HG03460 (cell line): ENCODE measurements at regions not wholly inside any gene's neighbourhood (a gene's known extent, or its start where the extent isn't known, plus 50 kb on each side); places are given as distances from the start of the nearest gene placed in this dataset.
"Not testable (repeated sequence)": the region's sequence is repeated elsewhere in the genome, so short reads cannot be mapped to it uniquely, and the experiment has no call there.

ENCODE experiments used
- ATAC-seq: cut with Tn5 transposase; IDR thresholded peaks from one replicate; pipeline ENCODE4 v1.9.1; 2021; ENCODE audit not compliant: unreplicated experiment

- not testable (repeated sequence) for ATAC-seq
Measured at GRCh38 chr7:142507066-142507465, 242.2 kb upstream of the PRSS1 start.

GRCh38 chr7:142506601-142507000, 242.7 kb upstream of the PRSS1 start:
- no peak for ATAC-seq

- not testable (repeated sequence) for ATAC-seq
Measured at GRCh38 chr7:142503949-142504348, 245.3 kb upstream of the PRSS1 start.

- ATAC-seq: no peak
Measured at GRCh38 chr7:142503036-142503435, 245.2 kb upstream of the PRSS58 start.

GRCh38 chr7:142501434-142501833, 243.6 kb upstream of the PRSS58 start:
- no peak for ATAC-seq

GRCh38 chr7:142500366-142500765, 242.5 kb upstream of the PRSS58 start:
- ATAC-seq: no peak

- no peak for ATAC-seq
Measured at GRCh38 chr7:142499635-142500034, 241.8 kb upstream of the PRSS58 start.

- ATAC-seq: no peak
Measured at GRCh38 chr7:142498364-142498763, 240.5 kb upstream of the PRSS58 start.

GRCh38 chr7:142496545-142496991, 238.7 kb upstream of the PRSS58 start:
- ATAC-seq: no peak

GRCh38 chr7:142495879-142496278, 238.0 kb upstream of the PRSS58 start:
- not testable (repeated sequence) for ATAC-seq

- ATAC-seq: not testable (repeated sequence)
Measured at GRCh38 chr7:142495301-142495700, 237.4 kb upstream of the PRSS58 start.

- no peak for ATAC-seq
Measured at GRCh38 chr7:142494021-142494420, 236.2 kb upstream of the PRSS58 start.

GRCh38 chr7:142488842-142489241, 231.0 kb upstream of the PRSS58 start:
- ATAC-seq: no peak

- ATAC-seq: no peak
Measured at GRCh38 chr7:142488036-142488633, 230.3 kb upstream of the PRSS58 start.

GRCh38 chr7:142487565-142487964, 229.7 kb upstream of the PRSS58 start:
- ATAC-seq: not testable (repeated sequence)

- ATAC-seq: no peak
Measured at GRCh38 chr7:142487124-142487523, 229.3 kb upstream of the PRSS58 start.

- no peak for ATAC-seq
Measured at GRCh38 chr7:142485617-142486226, 227.9 kb upstream of the PRSS58 start.

GRCh38 chr7:142483659-142484317, 225.9 kb upstream of the PRSS58 start:
- no peak for ATAC-seq

- peak; percentile 64 for ATAC-seq
Measured at GRCh38 chr7:142482891-142483658, 225.2 kb upstream of the PRSS58 start.

GRCh38 chr7:142481548-142481947, 223.7 kb upstream of the PRSS58 start:
- ATAC-seq: no peak

GRCh38 chr7:142478479-142479220, 220.8 kb upstream of the PRSS58 start:
- peak; percentile 71 for ATAC-seq
